ENCODE measurements at regions not wholly inside any gene's neighbourhood (a gene's known extent, or its start where the extent isn't known, plus 50 kb on each side); places are given as distances from the start of the nearest gene placed in this dataset.
"Not testable (repeated sequence)": the region's sequence is repeated elsewhere in the genome, so short reads cannot be mapped to it uniquely, and the experiment has no call there.

DNA sequence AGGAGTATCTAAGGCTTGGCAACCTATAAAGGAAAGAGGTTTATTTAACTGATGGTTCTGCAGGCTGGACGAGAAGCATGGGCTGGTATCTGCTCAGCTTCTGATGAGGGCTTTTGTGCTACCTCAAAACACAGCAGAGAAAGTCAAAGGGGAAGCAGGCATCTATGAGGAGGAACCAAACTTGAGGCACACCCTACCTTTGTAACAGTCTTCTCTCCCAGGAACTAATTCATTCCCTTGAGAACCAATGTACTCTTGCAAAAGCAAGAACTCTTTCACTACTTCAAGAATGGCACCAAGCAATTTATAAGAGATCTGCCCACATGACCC lies 109.0 kb downstream of the CGGBP1 start:
- no peak for DNase-seq (ENCODE audit: low spot score in 2 of 2)
- in situ Hi-C loops (cut with MboI; ENCODE audit: low sequenced_read_pairs) = no loop called here
- Histone ChIP-seq H3K27me3 (ENCODE audit: low read depth) (no peaks in the 10 kb centered on the region), H3K36me3 (replicated peaks) (no peaks in the 10 kb centered on the region), H3K4me3 (no peak overlapping the region), H3K9me3 (no peaks in the 10 kb centered on the region), H3K4me1 (no peaks in the 10 kb centered on the region)

DNA sequence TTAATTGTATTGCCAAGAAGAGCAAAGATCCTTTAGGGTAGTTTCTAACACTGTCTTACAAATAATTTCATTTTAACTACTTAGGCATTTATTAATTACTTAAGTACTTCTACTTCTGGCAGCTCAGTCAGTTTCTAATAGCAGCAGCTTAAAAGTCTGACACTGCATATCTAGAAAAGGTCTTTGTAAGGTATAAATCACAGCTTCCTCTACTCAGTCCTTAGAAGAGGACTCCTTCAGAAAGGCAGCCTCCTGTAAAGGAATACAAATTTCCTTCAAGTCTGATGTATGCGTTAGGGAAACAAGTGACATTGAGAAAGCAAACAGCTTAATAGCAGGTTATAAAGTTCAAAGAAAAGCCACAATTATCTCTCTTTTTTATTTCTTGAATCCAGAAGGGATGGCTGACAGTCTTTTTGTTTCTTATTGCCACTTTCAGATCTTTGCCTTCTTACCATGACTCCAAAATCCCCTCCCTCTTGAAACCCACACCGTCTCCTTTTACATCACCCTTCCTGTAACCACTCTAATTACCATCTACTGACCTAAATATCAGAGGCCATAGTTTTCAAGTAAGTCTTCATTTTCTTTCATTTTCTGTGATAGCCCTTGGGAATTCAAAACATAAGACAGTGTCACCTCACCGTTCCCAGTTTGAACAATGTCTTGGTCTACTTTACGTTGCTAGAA lies 109.5 kb downstream of the CGGBP1 start:
- no peaks in the 10 kb centered on the region for H3K9me3 ChIP-seq
- DNase-seq (ENCODE audit: low spot score in 2 of 2) = no peak
- H3K36me3 ChIP-seq (replicated peaks) = no peaks in the 10 kb centered on the region
- no peaks in the 10 kb centered on the region for H3K27me3 ChIP-seq (ENCODE audit: low read depth)
- H3K4me3 ChIP-seq = no peak overlapping the region
- no peaks in the 10 kb centered on the region for H3K4me1 ChIP-seq
- in situ Hi-C loops (cut with MboI; ENCODE audit: low sequenced_read_pairs) = no loop called here

GRCh38 chr3:87946007-87946406 lies 112.8 kb downstream of the CGGBP1 start:
- H3K4me1 ChIP-seq; H3K4me3 ChIP-seq; H3K27me3 ChIP-seq (ENCODE audit: low read depth); H3K36me3 ChIP-seq (replicated peaks); H3K9me3 ChIP-seq; in situ Hi-C loops (cut with MboI; ENCODE audit: low sequenced_read_pairs); DNase-seq (ENCODE audit: low spot score in 2 of 2): not testable (repeated sequence)

- H3K36me3 ChIP-seq (replicated peaks); H3K4me1 ChIP-seq; H3K9me3 ChIP-seq; DNase-seq (ENCODE audit: low spot score in 2 of 2); H3K4me3 ChIP-seq; H3K27me3 ChIP-seq (ENCODE audit: low read depth); in situ Hi-C loops (cut with MboI; ENCODE audit: low sequenced_read_pairs): not testable (repeated sequence)
Measured at GRCh38 chr3:87942256-87942655, 116.5 kb downstream of the CGGBP1 start.

DNA sequence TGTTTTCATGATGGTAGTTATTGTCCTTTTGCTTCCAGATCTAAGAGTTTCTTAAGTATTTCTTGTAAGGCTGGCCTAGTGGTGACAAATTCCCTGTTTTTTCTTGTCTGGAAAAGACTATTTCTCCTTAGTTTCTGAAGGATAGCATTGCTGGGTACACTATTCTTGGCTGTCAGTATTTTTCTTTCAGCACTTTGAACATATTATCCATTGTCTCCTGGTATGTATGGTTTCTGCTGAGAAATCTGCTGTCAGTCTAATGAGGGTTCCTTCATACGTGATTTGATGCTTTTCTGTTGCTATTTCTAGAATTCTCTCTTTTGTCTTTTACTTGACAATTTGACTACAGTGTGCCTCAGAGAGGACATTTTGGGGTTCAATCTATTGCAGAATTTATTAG lies 134.3 kb downstream of the CGGBP1 start:
- no peaks in the 10 kb centered on the region for H3K36me3 ChIP-seq (replicated peaks)
- in situ Hi-C loops (cut with MboI; ENCODE audit: low sequenced_read_pairs) = no loop called here
- no peaks in the 10 kb centered on the region for H3K4me1 ChIP-seq
- no peak for DNase-seq (ENCODE audit: low spot score in 2 of 2)
- no peaks in the 10 kb centered on the region for H3K9me3 ChIP-seq
- no peak overlapping the region for H3K4me3 ChIP-seq
- H3K27me3 ChIP-seq (ENCODE audit: low read depth) = no peaks in the 10 kb centered on the region

DNA sequence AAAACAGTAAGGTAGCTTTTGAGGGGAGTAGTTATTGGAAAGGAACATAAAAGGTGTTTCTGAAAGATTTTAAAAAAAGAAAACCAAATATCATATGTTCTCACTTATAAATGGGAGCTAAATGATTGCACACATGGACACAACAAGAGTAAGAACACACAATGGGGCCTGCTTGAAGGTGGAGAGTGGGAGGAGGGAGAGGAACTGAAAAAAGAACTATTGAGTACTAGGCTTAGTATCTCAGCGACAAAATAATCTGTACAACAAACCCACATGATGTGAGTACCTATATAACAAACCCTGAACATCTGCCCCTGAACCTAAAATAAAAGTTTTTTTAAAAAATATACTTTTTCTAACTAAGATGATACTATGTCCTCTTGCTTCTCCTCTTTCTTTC lies 138.3 kb downstream of the CGGBP1 start:
- no peaks in the 10 kb centered on the region for H3K36me3 ChIP-seq (replicated peaks)
- H3K4me1 ChIP-seq = no peaks in the 10 kb centered on the region
- in situ Hi-C loops (cut with MboI; ENCODE audit: low sequenced_read_pairs) = no loop called here
- H3K9me3 ChIP-seq = no peaks in the 10 kb centered on the region
- H3K27me3 ChIP-seq (ENCODE audit: low read depth) = no peaks in the 10 kb centered on the region
- no peak for DNase-seq (ENCODE audit: low spot score in 2 of 2)
- no peak overlapping the region for H3K4me3 ChIP-seq

DNA sequence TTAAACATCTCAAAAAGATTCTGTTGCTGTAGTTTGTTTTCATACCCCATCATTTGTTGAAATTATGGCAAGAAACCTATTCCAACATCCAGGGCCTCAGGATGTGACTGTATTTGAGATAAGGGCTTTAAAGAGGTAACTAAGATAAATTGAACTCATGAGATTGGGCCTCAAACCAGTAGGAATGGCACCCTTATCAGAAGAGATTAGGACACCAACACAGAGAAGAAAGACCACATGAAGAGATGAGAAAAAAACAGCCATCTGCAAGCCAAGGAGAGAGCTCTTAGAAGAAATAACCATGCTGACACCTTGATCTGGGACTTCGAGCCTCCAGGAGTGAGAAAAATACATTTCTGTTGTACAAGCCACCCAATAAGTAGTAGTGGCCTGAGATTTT lies 157.7 kb downstream of the CGGBP1 start:
- no peak for DNase-seq (ENCODE audit: low spot score in 2 of 2)
- no peaks in the 10 kb centered on the region for H3K36me3 ChIP-seq (replicated peaks)
- in situ Hi-C loops (cut with MboI; ENCODE audit: low sequenced_read_pairs) = no loop called here
- no peak overlapping the region for H3K4me3 ChIP-seq
- no peaks in the 10 kb centered on the region for H3K9me3 ChIP-seq
- no peaks in the 10 kb centered on the region for H3K27me3 ChIP-seq (ENCODE audit: low read depth)
- no peaks in the 10 kb centered on the region for H3K4me1 ChIP-seq

DNA sequence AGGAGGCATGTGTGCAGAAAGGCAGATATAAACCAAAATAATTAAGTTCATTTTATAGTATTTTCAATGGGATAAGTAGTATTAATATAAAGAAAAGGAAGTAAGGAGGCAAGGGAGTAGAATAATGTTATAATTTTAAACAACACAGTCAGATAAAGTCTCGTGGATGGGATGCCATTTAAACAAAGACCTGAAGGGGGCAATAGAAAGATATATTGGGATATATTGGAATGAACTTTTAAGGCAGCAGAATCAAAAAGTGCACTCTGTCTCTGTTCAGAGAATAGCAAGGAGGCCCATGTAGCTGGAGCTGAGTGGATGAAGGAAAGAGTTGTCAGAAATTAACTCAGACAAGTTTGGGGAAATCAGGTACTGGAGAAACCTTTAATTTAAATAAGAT lies 158.7 kb downstream of the CGGBP1 start:
- no peak overlapping the region for H3K4me3 ChIP-seq
- DNase-seq (ENCODE audit: low spot score in 2 of 2) = peak in 1 of 2 experiments; percentile 8
- H3K9me3 ChIP-seq = no peaks in the 10 kb centered on the region
- H3K4me1 ChIP-seq = no peaks in the 10 kb centered on the region
- H3K36me3 ChIP-seq (replicated peaks) = no peaks in the 10 kb centered on the region
- in situ Hi-C loops (cut with MboI; ENCODE audit: low sequenced_read_pairs) = no loop called here
- no peaks in the 10 kb centered on the region for H3K27me3 ChIP-seq (ENCODE audit: low read depth)

GRCh38 chr3:87898971-87899370 lies 159.8 kb downstream of the CGGBP1 start:
- no peaks in the 10 kb centered on the region for H3K9me3 ChIP-seq
- H3K4me3 ChIP-seq = no peak overlapping the region
- DNase-seq (ENCODE audit: low spot score in 2 of 2) = no peak
- no peaks in the 10 kb centered on the region for H3K36me3 ChIP-seq (replicated peaks)
- no peaks in the 10 kb centered on the region for H3K4me1 ChIP-seq
- in situ Hi-C loops (cut with MboI; ENCODE audit: low sequenced_read_pairs) = no loop called here
- H3K27me3 ChIP-seq (ENCODE audit: low read depth) = no peaks in the 10 kb centered on the region

GRCh38 chr3:87895983-87896382 lies 162.8 kb downstream of the CGGBP1 start:
- H3K36me3 ChIP-seq (replicated peaks) = no peaks in the 10 kb centered on the region
- H3K4me3 ChIP-seq = no peak overlapping the region
- H3K4me1 ChIP-seq = no peaks in the 10 kb centered on the region
- in situ Hi-C loops (cut with MboI; ENCODE audit: low sequenced_read_pairs) = no loop called here
- H3K27me3 ChIP-seq (ENCODE audit: low read depth) = no peaks in the 10 kb centered on the region
- DNase-seq (ENCODE audit: low spot score in 2 of 2) = no peak
- no peaks in the 10 kb centered on the region for H3K9me3 ChIP-seq

DNA sequence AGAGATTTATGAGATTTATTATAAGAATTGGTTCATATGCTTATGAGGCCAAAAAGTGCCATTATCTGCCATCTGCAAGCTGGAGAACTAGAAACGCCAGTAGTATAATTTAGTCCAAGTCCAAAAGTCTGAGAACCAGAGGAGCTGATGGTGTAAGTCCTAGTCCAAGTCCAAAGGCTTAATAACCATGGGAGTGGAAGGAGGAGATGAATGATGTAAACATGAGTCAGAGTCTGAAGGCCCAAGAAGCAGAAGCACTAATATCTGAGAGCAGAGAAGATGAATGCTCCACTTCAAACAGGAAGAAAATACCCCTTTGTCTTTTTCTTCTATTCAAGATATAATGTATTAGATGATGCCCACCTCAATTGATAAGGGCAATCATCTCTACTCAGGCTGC lies 185.7 kb downstream of the CGGBP1 start:
- in situ Hi-C loops (cut with MboI; ENCODE audit: low sequenced_read_pairs) = no loop called here
- Histone ChIP-seq H3K27me3 (ENCODE audit: low read depth) (no peaks in the 10 kb centered on the region), H3K36me3 (replicated peaks) (no peaks in the 10 kb centered on the region), H3K4me1 (no peaks in the 10 kb centered on the region), H3K9me3 (no peaks in the 10 kb centered on the region), H3K4me3 (no peak overlapping the region)
- no peak for DNase-seq (ENCODE audit: low spot score in 2 of 2)

GRCh38 chr3:87867001-87867400 lies 191.8 kb downstream of the CGGBP1 start:
- DNase-seq (ENCODE audit: low spot score in 2 of 2) = no peak
- Histone ChIP-seq H3K4me1 (no peaks in the 10 kb centered on the region), H3K36me3 (replicated peaks) (no peaks in the 10 kb centered on the region), H3K9me3 (no peaks in the 10 kb centered on the region), H3K4me3 (no peak overlapping the region), H3K27me3 (ENCODE audit: low read depth) (no peaks in the 10 kb centered on the region)
- in situ Hi-C loops (cut with MboI; ENCODE audit: low sequenced_read_pairs) = no loop called here

- H3K4me1 ChIP-seq = no peaks in the 10 kb centered on the region
- no peak for DNase-seq (ENCODE audit: low spot score in 2 of 2)
Measured at GRCh38 chr3:87856126-87856525, 202.7 kb downstream of the CGGBP1 start.

GRCh38 chr3:87855616-87856015 lies 203.2 kb downstream of the CGGBP1 start:
- H3K27me3 ChIP-seq (ENCODE audit: low read depth) = no peaks in the 10 kb centered on the region
- H3K4me1 ChIP-seq = no peaks in the 10 kb centered on the region
- H3K4me3 ChIP-seq = no peak overlapping the region
- DNase-seq (ENCODE audit: low spot score in 2 of 2) = no peak
- H3K36me3 ChIP-seq (replicated peaks) = no peaks in the 10 kb centered on the region
- in situ Hi-C loops (cut with MboI; ENCODE audit: low sequenced_read_pairs) = no loop called here
- no peaks in the 10 kb centered on the region for H3K9me3 ChIP-seq

More at GRCh38 chr3:87856126-87856525, 202.7 kb downstream of the CGGBP1 start:
- H3K27me3 ChIP-seq (ENCODE audit: low read depth) = no peaks in the 10 kb centered on the region
- H3K9me3 ChIP-seq = no peaks in the 10 kb centered on the region
- H3K4me3 ChIP-seq = no peak overlapping the region
- H3K36me3 ChIP-seq (replicated peaks) = no peaks in the 10 kb centered on the region
- in situ Hi-C loops (cut with MboI; ENCODE audit: low sequenced_read_pairs) = no loop called here

- H3K4me3 ChIP-seq = no peak overlapping the region
- no peaks in the 10 kb centered on the region for H3K27me3 ChIP-seq (ENCODE audit: low read depth)
- in situ Hi-C loops (cut with MboI; ENCODE audit: low sequenced_read_pairs) = no loop called here
- no peaks in the 10 kb centered on the region for H3K36me3 ChIP-seq (replicated peaks)
- no peaks in the 10 kb centered on the region for H3K4me1 ChIP-seq
- no peaks in the 10 kb centered on the region for H3K9me3 ChIP-seq
- DNase-seq (ENCODE audit: low spot score in 2 of 2) = no peak
Measured at GRCh38 chr3:87855211-87855610, 203.6 kb downstream of the CGGBP1 start.
